Endothelial cell of umbilical vein (primary cell): ENCODE measurements at regions not wholly inside any gene's neighbourhood (a gene's known extent, or its start where the extent isn't known, plus 50 kb on each side); places are given as distances from the start of the nearest gene placed in this dataset.

Source experiments
- EZH2 ChIP-seq: IDR thresholded peaks from 2 replicates; pipeline ENCODE4 v1.6.1; 2012; ENCODE audit warnings: borderline replicate concordance, low read depth, mild to moderate bottlenecking, moderate library complexity, low read length, inconsistent platforms; ENCODE audit not compliant: severe bottlenecking
- TF ChIP-seq, protein P1 (sequence below), 2 donors: IDR thresholded peaks; 1 replicate in 1 of 2; 2 replicates in 1 of 2; pipeline ENCODE4 v1.5.1; 2011; ENCODE audit warnings: low read length in 2 of 2, mild to moderate bottlenecking in 2 of 2, moderate library complexity in 2 of 2, control low read depth in 1 of 2, inconsistent platforms in 1 of 2, low read depth in 1 of 2; ENCODE audit not compliant: insufficient read depth in 1 of 2; ENCODE audit errors: extremely low read depth in 1 of 2
- TF ChIP-seq, protein P2 (sequence below): IDR thresholded peaks from 2 replicates; pipeline ENCODE4 v1.6.1; 2011; ENCODE audit not compliant: insufficient read depth, insufficient read length

DNA sequence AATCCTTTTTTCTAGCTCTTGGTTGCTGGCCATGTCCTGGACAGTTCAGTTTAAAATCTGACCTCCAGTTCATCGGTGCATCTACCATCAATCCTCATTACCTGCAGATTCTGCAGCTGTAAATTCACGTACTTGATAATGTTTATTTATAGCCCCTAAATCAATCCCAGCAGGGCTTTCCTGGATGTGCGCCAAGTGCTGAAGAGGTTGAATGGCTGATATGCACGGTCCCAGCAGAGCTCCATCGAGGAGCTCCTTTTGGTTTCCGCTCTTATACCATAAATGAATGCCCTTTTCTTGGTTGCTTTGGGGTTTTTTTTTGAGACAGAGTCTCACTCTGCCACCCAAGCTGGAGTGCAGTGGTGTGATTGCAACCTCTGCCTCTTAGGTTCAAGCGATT lies 91.2 kb upstream of the CCZ1B start:
- TF ChIP-seq, protein P1, sequence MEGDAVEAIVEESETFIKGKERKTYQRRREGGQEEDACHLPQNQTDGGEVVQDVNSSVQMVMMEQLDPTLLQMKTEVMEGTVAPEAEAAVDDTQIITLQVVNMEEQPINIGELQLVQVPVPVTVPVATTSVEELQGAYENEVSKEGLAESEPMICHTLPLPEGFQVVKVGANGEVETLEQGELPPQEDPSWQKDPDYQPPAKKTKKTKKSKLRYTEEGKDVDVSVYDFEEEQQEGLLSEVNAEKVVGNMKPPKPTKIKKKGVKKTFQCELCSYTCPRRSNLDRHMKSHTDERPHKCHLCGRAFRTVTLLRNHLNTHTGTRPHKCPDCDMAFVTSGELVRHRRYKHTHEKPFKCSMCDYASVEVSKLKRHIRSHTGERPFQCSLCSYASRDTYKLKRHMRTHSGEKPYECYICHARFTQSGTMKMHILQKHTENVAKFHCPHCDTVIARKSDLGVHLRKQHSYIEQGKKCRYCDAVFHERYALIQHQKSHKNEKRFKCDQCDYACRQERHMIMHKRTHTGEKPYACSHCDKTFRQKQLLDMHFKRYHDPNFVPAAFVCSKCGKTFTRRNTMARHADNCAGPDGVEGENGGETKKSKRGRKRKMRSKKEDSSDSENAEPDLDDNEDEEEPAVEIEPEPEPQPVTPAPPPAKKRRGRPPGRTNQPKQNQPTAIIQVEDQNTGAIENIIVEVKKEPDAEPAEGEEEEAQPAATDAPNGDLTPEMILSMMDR (IDR thresholded peaks at IDR 0.05; ENCODE audit: extremely low read depth in 1 of 2, insufficient read depth in 1 of 2, low read depth in 1 of 2, low read length in 2 of 2), result no peak
- TF ChIP-seq EZH2, result no peak
- TF ChIP-seq, protein P2, sequence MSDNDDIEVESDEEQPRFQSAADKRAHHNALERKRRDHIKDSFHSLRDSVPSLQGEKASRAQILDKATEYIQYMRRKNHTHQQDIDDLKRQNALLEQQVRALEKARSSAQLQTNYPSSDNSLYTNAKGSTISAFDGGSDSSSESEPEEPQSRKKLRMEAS, result no peak
